K562 (cell line): ENCODE measurements at regions not wholly inside any gene's neighbourhood (a gene's known extent, or its start where the extent isn't known, plus 50 kb on each side); places are given as distances from the start of the nearest gene placed in this dataset.

Experiments used
- ATAC-seq: fragments of 200-7000 bp; cut with Tn5 transposase; 3 replicates; pipeline ENCODE4 v1.9.1; 2020; ENCODE audit warnings: moderate library complexity
- BruUV-seq: library from RNA; stranded (reverse); fragments of 400-500 nt; replicated peaks from 2 replicates; lab custom pipeline; 2021; lab: Mats Ljungman, UMichigan
- CTCF ChIA-PET: fragments of 300-600 bp; formaldehyde crosslinking; extraction: SDS; loops from one replicate; lab custom pipeline; 2021; ENCODE audit warnings: low intra/inter-chr PET ratio; lab: Yijun Ruan, JAX
- POLR2A ChIA-PET: fragments of 300-600, 350-650 bp; sonication (Branson Sonifier 250); formaldehyde crosslinking; extraction: SDS; loops from one replicate; lab custom pipeline; 2021; ENCODE audit warnings: antibody characterized with exemption, inconsistent platforms; lab: Yijun Ruan, JAX
- DNase-seq, 4 experiments: peaks; one replicate each; pipeline versions ENCODE4 v3.0.0 to v3.0.0-alpha.2; 2011 to 2018; ENCODE audit warnings: low spot score in 3 of 4, mixed read lengths in 3 of 4; ENCODE audit errors: extremely low read depth in 1 of 4
- FAIRE-seq: peaks from 2 replicates; lab custom pipeline; 2011; peaks lifted over from hg19 to GRCh38; lab: Jason Lieb, UNC
- H2AFZ ChIP-seq: 2 replicates; pipeline ENCODE4 v1.6.0; 2011; ENCODE audit warnings: low read depth, low read length, control low read depth, inconsistent platforms
- H3K27ac ChIP-seq: fragments of 200-600 bp; 3 replicates; pipeline ENCODE4 v1.8.0; 2011; ENCODE audit warnings: low read depth, mild to moderate bottlenecking, control low read depth, inconsistent platforms, low read length, moderate library complexity, mixed read lengths; ENCODE audit errors: extremely low read depth
- H3K27me3 ChIP-seq, 2 experiments: fragments of 300-600 bp in 1 of 2; 2 replicates in 1 of 2; 3 replicates in 1 of 2; pipeline versions ENCODE4 v1.6.0 to v1.8.0; 2011; ENCODE audit warnings: inconsistent platforms in 2 of 2, low read length in 2 of 2, mild to moderate bottlenecking in 1 of 2, mixed read lengths in 1 of 2, moderate library complexity in 1 of 2; ENCODE audit not compliant: control insufficient read depth in 2 of 2, insufficient read depth in 2 of 2
- H3K36me3 ChIP-seq: fragments of 300-600 bp; 3 replicates; pipeline ENCODE4 v1.8.0; 2011; ENCODE audit warnings: mild to moderate bottlenecking, low read length, inconsistent platforms; ENCODE audit not compliant: control insufficient read depth, insufficient read depth
- H3K4me1 ChIP-seq, 2 experiments: fragments of 200-600 bp in 1 of 2; replicated peaks in 1 of 2; 2 replicates in 1 of 2; 3 replicates in 1 of 2; pipeline versions ENCODE4 v1.5.1 to v1.8.0; 2011; ENCODE audit warnings: inconsistent platforms in 2 of 2, low read length in 2 of 2, mild to moderate bottlenecking in 1 of 2, mixed read lengths in 1 of 2, moderate library complexity in 1 of 2; ENCODE audit not compliant: control insufficient read depth in 2 of 2, insufficient read depth in 2 of 2
- H3K4me2 ChIP-seq: 2 replicates; pipeline ENCODE4 v1.6.1; 2011; ENCODE audit warnings: low read length, control low read depth, inconsistent platforms, mixed read lengths; ENCODE audit not compliant: insufficient read depth
- H3K4me3 ChIP-seq: fragments of 200-600 bp; sonication (generic), shearing (Covaris generic); 2 replicates; pipeline ENCODE4 v1.5.1; 2016; ENCODE audit warnings: control low read depth, inconsistent platforms
- H3K79me2 ChIP-seq: fragments of 200-600 bp; 3 replicates; pipeline ENCODE4 v1.8.0; 2011; ENCODE audit warnings: low read length, inconsistent platforms; ENCODE audit not compliant: control insufficient read depth, insufficient read depth
- H3K9ac ChIP-seq, 2 experiments: 2 replicates each; pipeline versions ENCODE4 v1.6.0 to v1.6.1; 2011; ENCODE audit warnings: low read depth in 2 of 2, low read length in 2 of 2, control low read depth in 1 of 2, inconsistent platforms in 1 of 2, mild to moderate bottlenecking in 1 of 2, mixed read lengths in 1 of 2; ENCODE audit not compliant: insufficient read depth in 1 of 2
- H3K9me1 ChIP-seq: one replicate; pipeline ENCODE4 v1.6.0; 2011; ENCODE audit warnings: inconsistent platforms, mild to moderate bottlenecking, low read length, moderate library complexity; ENCODE audit not compliant: control insufficient read depth, insufficient read depth
- H3K9me3 ChIP-seq: replicated peaks from 2 replicates; pipeline ENCODE4 v1.5.1; 2011; ENCODE audit warnings: low read depth, low read length, inconsistent platforms; ENCODE audit not compliant: control insufficient read depth, insufficient read depth
- H4K20me1 ChIP-seq: replicated peaks from 2 replicates; pipeline ENCODE4 v1.6.1; 2011; ENCODE audit warnings: low read length, inconsistent platforms, mixed read lengths; ENCODE audit not compliant: control insufficient read depth, insufficient read depth
- CHAMP1 ChIP-seq: fragments of 450-650 bp; IDR thresholded peaks from 2 replicates; pipeline ENCODE4 v1.6.1; 2016; ENCODE audit warnings: mild to moderate bottlenecking
- CTBP1 ChIP-seq: fragments of 450-650 bp; IDR thresholded peaks from 2 replicates; pipeline ENCODE4 v1.6.1; 2016; ENCODE audit warnings: borderline replicate concordance
- EZH2 ChIP-seq: IDR thresholded peaks from 2 replicates; pipeline ENCODE4 v1.6.1; 2012; ENCODE audit warnings: low read depth, mild to moderate bottlenecking, inconsistent platforms, low read length, borderline replicate concordance
- HMBOX1 ChIP-seq: sonication (generic); IDR thresholded peaks from 2 replicates; pipeline ENCODE4 v1.6.1; 2016
- JUN ChIP-seq, 2 experiments: sonication (generic) in 1 of 2; formaldehyde crosslinking in 1 of 2; IDR thresholded peaks; 2 replicates each; pipeline versions ENCODE4 v1.6.1 to v1.8.0; 2012 to 2022; ENCODE audit warnings: borderline replicate concordance in 2 of 2, mild to moderate bottlenecking in 2 of 2, improper control_type of control experiment in 1 of 2, low read depth in 1 of 2, low read length in 1 of 2, missing genetic modification reagents in 1 of 2
- MAFG ChIP-seq: fragments of 450-650 bp; conservative IDR thresholded peaks from 2 replicates; pipeline ENCODE4 v1.6.1; 2016; ENCODE audit warnings: missing genetic modification characterization, missing compliant biosample characterization
- NFE2L1 ChIP-seq: fragments of 450-650 bp; IDR thresholded peaks from 2 replicates; pipeline ENCODE4 v1.6.1; 2016; ENCODE audit warnings: missing genetic modification characterization, low read depth, mild to moderate bottlenecking, missing compliant biosample characterization, moderate library complexity, borderline replicate concordance
- PRDM10 ChIP-seq: fragments of 450-650 bp; IDR thresholded peaks from 2 replicates; pipeline ENCODE4 v1.6.1; 2018; ENCODE audit not compliant: partially characterized antibody
- SRSF7 ChIP-seq: fragments of 200-400 bp; formaldehyde crosslinking; optimal IDR thresholded peaks from 2 replicates; pipeline ENCODE3; 2017; ENCODE audit warnings: mild to moderate bottlenecking, low read depth, low read length
- ZBTB43 ChIP-seq: sonication (generic); formaldehyde crosslinking; IDR thresholded peaks from 2 replicates; pipeline ENCODE4 v1.8.0; 2023; ENCODE audit warnings: mild to moderate bottlenecking, missing genetic modification reagents
- ZNF316 ChIP-seq: fragments of 450-650 bp; IDR thresholded peaks from 2 replicates; pipeline ENCODE4 v1.6.1; 2016
- ZNF668 ChIP-seq: fragments of 250-450 bp; sonication (Bioruptor Pico); IDR thresholded peaks from 2 replicates; pipeline ENCODE4 v1.8.0; 2022; ENCODE audit warnings: mild to moderate bottlenecking, inconsistent platforms
- WGBS: fragments of 100-300 bp; shearing (Covaris generic); methylation state at CpG from one replicate; pipeline ENCODE4 v1.1.6; 2016; ENCODE audit warnings: low coverage, mixed read lengths; ENCODE audit not compliant: insufficient coverage; ENCODE audit errors: missing lambda C conversion rate; 5-methylcytosine and 5-hydroxymethylcytosine counted together
- in situ Hi-C: fragments of 300-500 bp; cut with MboI; formaldehyde crosslinking; loops from 4 replicates; pipeline ENCODE4 v1.15.0; 2018; ENCODE audit warnings: inconsistent platforms, mixed read lengths
- intact Hi-C: fragments of 100-400 bp; cut with micrococcal nuclease; formaldehyde crosslinking; loops from 2 replicates; pipeline ENCODE4 v1.14.2; 2022

GRCh38 chr11:69398529-69399492 lies 82.7 kb upstream of the LINC01488 start:
- no peak overlapping the region for H3K4me3 ChIP-seq
- POLR2A ChIA-PET: no interaction called here
- WGBS: 75% methylated on average over 22 of the region's 28 CpGs
- H3K9me1 ChIP-seq: no peaks in the 10 kb centered on the region
- intact Hi-C loops (no loop called here), in situ Hi-C loops (no loop called here)
- ATAC-seq: peak; percentile 11; the same call in 1 of the 3 replicates
- no peaks in the 10 kb centered on the region for H3K27me3 ChIP-seq
- H4K20me1 ChIP-seq: no peaks in the 10 kb centered on the region
- H3K9ac ChIP-seq: peak overlapping the region; percentile 16 to 76; a peak in 3 of 4 replicates
- no TSS peak for BruUV-seq
- peak overlapping the region; percentile 78 for H2AFZ ChIP-seq
- no peaks in the 10 kb centered on the region for H3K79me2 ChIP-seq
- H3K4me2 ChIP-seq: no peak overlapping the region
- DNase-seq: peak in 1 of 4 experiments; percentile 62
- no peak for FAIRE-seq
- CTCF ChIA-PET: no interaction called here
- no peaks in the 10 kb centered on the region for H3K36me3 ChIP-seq
- H3K27ac ChIP-seq: peak overlapping the region; percentile 64
- peaks cover 70 to 80% of the 10 kb centered on the region in 2 experiments for H3K4me1 ChIP-seq
- H3K9me3 ChIP-seq: peaks cover 2% of the 10 kb centered on the region; the same call in 1 of the 2 replicates
- TF ChIP-seq MAFG (tag) (0 out of 2 replicates have a peak, but pooled peaks have one; percentile 29), ZNF668 (CRISPR knock-in tag) (no peak), EZH2 (no peak), NFE2L1 (tag) (no peak), HMBOX1 (no peak), PRDM10 (no peak), CTBP1 (peak; percentile 19; the same call in 1 of the 2 replicates), JUN (IDR thresholded peaks at IDR 0.05; ENCODE audit: borderline replicate concordance, low read depth, low read length) (no peak), JUN (CRISPR knock-in tag; IDR thresholded peaks at IDR 0.05; ENCODE audit: borderline replicate concordance) (no peak), CHAMP1 (no peak), ZNF316 (peak; percentile 74), ZBTB43 (CRISPR knock-in tag) (no peak), SRSF7 (no peak)
